ENCODE measurements at regions not wholly inside any gene's neighbourhood (a gene's known extent, or its start where the extent isn't known, plus 50 kb on each side); places are given as distances from the start of the nearest gene placed in this dataset.

GRCh38 chr5:170168797-170169196 lies 63.1 kb downstream of the FOXI1 start:
- POLR2A ChIA-PET, result no interaction called here
- CTCF ChIA-PET, result no interaction called here
- no peaks in the 10 kb centered on the region for H3K9me3 ChIP-seq (ENCODE audit: control insufficient read depth in 2 of 3, low read length in 3 of 3)
- intact Hi-C loops (cut with micrococcal nuclease), result no loop called here
- H3K4me1 ChIP-seq (ENCODE audit: control insufficient read depth in 2 of 2, insufficient read depth in 2 of 2, low read length in 2 of 2), result no peaks in the 10 kb centered on the region
- Mint-ChIP-seq H3K9me3 (peaks cover 0 to 2% (median 0%) of the 10 kb centered on the region in 11 donors), H3K36me3 (no peaks in the 10 kb centered on the region), H3K27me3 (peaks cover 0 to 7% (median 3%) of the 10 kb centered on the region in 5 donors), H3K4me1 (no peaks in the 10 kb centered on the region), H3K27ac (no peak overlapping the region), H3K4me3 (no peak overlapping the region)
- no peak overlapping the region for H3K27ac ChIP-seq (ENCODE audit: low read depth, low read length)
- no peaks in the 10 kb centered on the region for H3K27me3 ChIP-seq (ENCODE audit: control insufficient read depth in 2 of 2, insufficient read depth in 2 of 2, low read length in 2 of 2)
- H3K36me3 ChIP-seq (ENCODE audit: control insufficient read depth in 2 of 3, insufficient read depth in 3 of 3, low read length in 3 of 3), result no peaks in the 10 kb centered on the region
- DNase-seq, result no peak
- no peak overlapping the region for H3K4me3 ChIP-seq (ENCODE audit: low read length)
- ATAC-seq, result no peak

- ChIA-PET CTCF (no interaction called here), POLR2A (no interaction called here)
- no peaks in the 10 kb centered on the region for H3K4me1 ChIP-seq (ENCODE audit: control insufficient read depth in 2 of 2, insufficient read depth in 2 of 2, low read length in 2 of 2)
- Mint-ChIP-seq H3K9me3 (no peaks in the 10 kb centered on the region), H3K4me3 (no peak overlapping the region), H3K27ac (peak overlapping the region in 1 of 9 donors; percentile 20), H3K27me3 (peaks cover 0 to 7% (median 3%) of the 10 kb centered on the region in 5 donors), H3K4me1 (no peaks in the 10 kb centered on the region), H3K36me3 (no peaks in the 10 kb centered on the region)
- H3K27me3 ChIP-seq (ENCODE audit: control insufficient read depth in 2 of 2, insufficient read depth in 2 of 2, low read length in 2 of 2), result no peaks in the 10 kb centered on the region
- H3K9me3 ChIP-seq (ENCODE audit: control insufficient read depth in 2 of 3, low read length in 3 of 3), result no peaks in the 10 kb centered on the region
- H3K36me3 ChIP-seq (ENCODE audit: control insufficient read depth in 2 of 3, insufficient read depth in 3 of 3, low read length in 3 of 3), result no peaks in the 10 kb centered on the region
- no peak overlapping the region for H3K4me3 ChIP-seq (ENCODE audit: low read length)
- intact Hi-C loops (cut with micrococcal nuclease), result no loop called here
- ATAC-seq (no peak), DNase-seq (no peak)
- no peak overlapping the region for H3K27ac ChIP-seq (ENCODE audit: low read depth, low read length)
Measured at GRCh38 chr5:170169996-170170395, 62.8 kb upstream of the C5orf58 start.

GRCh38 chr5:170171811-170172210 lies 61.0 kb upstream of the C5orf58 start:
- Mint-ChIP-seq H3K27me3 (peaks cover 0 to 7% (median 0%) of the 10 kb centered on the region in 5 donors), H3K27ac (no peak overlapping the region), H3K4me3 (no peak overlapping the region), H3K4me1 (no peaks in the 10 kb centered on the region), H3K36me3 (no peaks in the 10 kb centered on the region), H3K9me3 (no peaks in the 10 kb centered on the region)
- Histone ChIP-seq H3K27me3 (ENCODE audit: control insufficient read depth in 2 of 2, insufficient read depth in 2 of 2, low read length in 2 of 2) (no peaks in the 10 kb centered on the region), H3K36me3 (ENCODE audit: control insufficient read depth in 2 of 3, insufficient read depth in 3 of 3, low read length in 3 of 3) (no peaks in the 10 kb centered on the region), H3K4me1 (ENCODE audit: control insufficient read depth in 2 of 2, insufficient read depth in 2 of 2, low read length in 2 of 2) (no peaks in the 10 kb centered on the region), H3K27ac (ENCODE audit: low read depth, low read length) (no peak overlapping the region), H3K4me3 (ENCODE audit: low read length) (no peak overlapping the region), H3K9me3 (ENCODE audit: control insufficient read depth in 2 of 3, low read length in 3 of 3) (no peaks in the 10 kb centered on the region)
- DNase-seq (no peak), ATAC-seq (no peak)
- ChIA-PET POLR2A (no interaction called here), CTCF (no interaction called here)
- intact Hi-C loops (cut with micrococcal nuclease), result no loop called here

- Mint-ChIP-seq H3K27ac (no peak overlapping the region), H3K4me3 (no peak overlapping the region)
- no peak for DNase-seq
Measured at GRCh38 chr5:170173227-170173626, 59.6 kb upstream of the C5orf58 start.

GRCh38 chr5:170173647-170174046 lies 59.1 kb upstream of the C5orf58 start:
- H3K9me3 ChIP-seq (ENCODE audit: control insufficient read depth in 2 of 3, low read length in 3 of 3), result no peaks in the 10 kb centered on the region
- H3K4me1 ChIP-seq (ENCODE audit: control insufficient read depth in 2 of 2, insufficient read depth in 2 of 2, low read length in 2 of 2), result no peaks in the 10 kb centered on the region
- no peak overlapping the region for H3K4me3 ChIP-seq (ENCODE audit: low read length)
- Mint-ChIP-seq H3K36me3 (no peaks in the 10 kb centered on the region), H3K27me3 (peaks cover 0 to 7% (median 0%) of the 10 kb centered on the region in 5 donors), H3K4me1 (no peaks in the 10 kb centered on the region), H3K9me3 (no peaks in the 10 kb centered on the region), H3K27ac (no peak overlapping the region), H3K4me3 (no peak overlapping the region)
- H3K27me3 ChIP-seq (ENCODE audit: control insufficient read depth in 2 of 2, insufficient read depth in 2 of 2, low read length in 2 of 2), result no peaks in the 10 kb centered on the region
- ATAC-seq, result no peak
- CTCF ChIA-PET, result no interaction called here
- POLR2A ChIA-PET, result no interaction called here
- DNase-seq, result no peak
- H3K36me3 ChIP-seq (ENCODE audit: control insufficient read depth in 2 of 3, insufficient read depth in 3 of 3, low read length in 3 of 3), result no peaks in the 10 kb centered on the region
- no peak overlapping the region for H3K27ac ChIP-seq (ENCODE audit: low read depth, low read length)
- intact Hi-C loops (cut with micrococcal nuclease), result no loop called here

More at GRCh38 chr5:170173227-170173626, 59.6 kb upstream of the C5orf58 start:
- POLR2A ChIA-PET, result no interaction called here
- H3K36me3 ChIP-seq (ENCODE audit: control insufficient read depth in 2 of 3, insufficient read depth in 3 of 3, low read length in 3 of 3), result no peaks in the 10 kb centered on the region
- H3K36me3 Mint-ChIP-seq, result no peaks in the 10 kb centered on the region
- H3K27me3 Mint-ChIP-seq, result peaks cover 0 to 7% (median 0%) of the 10 kb centered on the region in 5 donors
- CTCF ChIA-PET, result no interaction called here
- intact Hi-C loops (cut with micrococcal nuclease), result no loop called here
- no peak for ATAC-seq
- no peaks in the 10 kb centered on the region for H3K9me3 ChIP-seq (ENCODE audit: control insufficient read depth in 2 of 3, low read length in 3 of 3)
- no peak overlapping the region for H3K4me3 ChIP-seq (ENCODE audit: low read length)
- H3K9me3 Mint-ChIP-seq, result no peaks in the 10 kb centered on the region
- H3K4me1 ChIP-seq (ENCODE audit: control insufficient read depth in 2 of 2, insufficient read depth in 2 of 2, low read length in 2 of 2), result no peaks in the 10 kb centered on the region
- no peaks in the 10 kb centered on the region for H3K27me3 ChIP-seq (ENCODE audit: control insufficient read depth in 2 of 2, insufficient read depth in 2 of 2, low read length in 2 of 2)
- H3K27ac ChIP-seq (ENCODE audit: low read depth, low read length), result no peak overlapping the region
- no peaks in the 10 kb centered on the region for H3K4me1 Mint-ChIP-seq

- H3K4me1 ChIP-seq (ENCODE audit: control insufficient read depth in 2 of 2, insufficient read depth in 2 of 2, low read length in 2 of 2), result no peaks in the 10 kb centered on the region
- CTCF ChIA-PET, result no interaction called here
- no peak for DNase-seq
- H3K36me3 ChIP-seq (ENCODE audit: control insufficient read depth in 2 of 3, insufficient read depth in 3 of 3, low read length in 3 of 3), result no peaks in the 10 kb centered on the region
- POLR2A ChIA-PET, result no interaction called here
- H3K9me3 ChIP-seq (ENCODE audit: control insufficient read depth in 2 of 3, low read length in 3 of 3), result no peaks in the 10 kb centered on the region
- H3K27me3 ChIP-seq (ENCODE audit: control insufficient read depth in 2 of 2, insufficient read depth in 2 of 2, low read length in 2 of 2), result no peaks in the 10 kb centered on the region
- no peak for ATAC-seq
- Mint-ChIP-seq H3K4me3 (no peak overlapping the region), H3K27ac (no peak overlapping the region), H3K4me1 (no peaks in the 10 kb centered on the region), H3K36me3 (no peaks in the 10 kb centered on the region), H3K27me3 (peaks cover 0 to 4% (median 0%) of the 10 kb centered on the region in 5 donors), H3K9me3 (no peaks in the 10 kb centered on the region)
- H3K4me3 ChIP-seq (ENCODE audit: low read length), result no peak overlapping the region
- no peak overlapping the region for H3K27ac ChIP-seq (ENCODE audit: low read depth, low read length)
- intact Hi-C loops (cut with micrococcal nuclease), result no loop called here
Measured at GRCh38 chr5:170176916-170177315, 55.9 kb upstream of the C5orf58 start.

- no peaks in the 10 kb centered on the region for H3K36me3 ChIP-seq (ENCODE audit: control insufficient read depth in 2 of 3, insufficient read depth in 3 of 3, low read length in 3 of 3)
- POLR2A ChIA-PET, result no interaction called here
- no peaks in the 10 kb centered on the region for H3K4me1 ChIP-seq (ENCODE audit: control insufficient read depth in 2 of 2, insufficient read depth in 2 of 2, low read length in 2 of 2)
- no peaks in the 10 kb centered on the region for H3K27me3 ChIP-seq (ENCODE audit: control insufficient read depth in 2 of 2, insufficient read depth in 2 of 2, low read length in 2 of 2)
- no peak overlapping the region for H3K27ac ChIP-seq (ENCODE audit: low read depth, low read length)
- Mint-ChIP-seq H3K27ac (no peak overlapping the region), H3K36me3 (no peaks in the 10 kb centered on the region), H3K9me3 (no peaks in the 10 kb centered on the region), H3K4me3 (no peak overlapping the region), H3K4me1 (no peaks in the 10 kb centered on the region), H3K27me3 (peaks cover 0 to 9% (median 0%) of the 10 kb centered on the region in 5 donors)
- CTCF ChIA-PET, result no interaction called here
- H3K9me3 ChIP-seq (ENCODE audit: control insufficient read depth in 2 of 3, low read length in 3 of 3), result no peaks in the 10 kb centered on the region
- intact Hi-C loops (cut with micrococcal nuclease), result no loop called here
- no peak for ATAC-seq
- no peak overlapping the region for H3K4me3 ChIP-seq (ENCODE audit: low read length)
- no peak for DNase-seq
Measured at GRCh38 chr5:170178814-170179213, 54.0 kb upstream of the C5orf58 start.
